ENCODE measurements at regions not wholly inside any gene's neighbourhood (a gene's known extent, or its start where the extent isn't known, plus 50 kb on each side); places are given as distances from the start of the nearest gene placed in this dataset.

DNA sequence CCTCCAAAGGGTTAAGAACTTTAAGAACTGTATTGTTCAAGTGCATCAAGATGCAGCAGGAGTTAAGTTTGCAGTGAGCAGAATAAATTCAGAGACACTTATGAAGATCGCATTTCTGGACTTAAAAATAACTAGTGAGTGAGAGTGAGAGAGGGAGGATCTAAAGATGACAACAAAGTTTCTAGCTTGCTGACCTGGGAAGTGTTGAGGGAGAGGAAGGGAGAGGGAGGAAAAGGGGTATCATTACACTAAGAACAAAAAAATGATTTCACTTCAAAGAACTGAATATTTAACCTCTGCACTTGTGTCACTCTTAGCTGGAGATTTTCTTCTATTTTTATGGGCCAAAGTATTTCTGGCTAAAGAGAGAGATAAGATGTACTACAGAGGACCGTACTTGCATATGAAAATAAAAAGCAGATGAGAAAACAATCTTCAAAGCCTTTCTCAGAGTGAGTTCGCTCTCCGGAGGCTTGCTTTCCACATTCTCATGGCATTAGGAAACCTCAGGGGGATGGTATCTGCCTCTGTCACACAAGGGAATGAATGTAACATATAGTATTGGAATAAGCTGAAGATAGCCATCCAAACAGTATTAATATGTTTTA, 91.4 kb upstream of the TJP1 start:
- DNase-seq, result no peak

DNA sequence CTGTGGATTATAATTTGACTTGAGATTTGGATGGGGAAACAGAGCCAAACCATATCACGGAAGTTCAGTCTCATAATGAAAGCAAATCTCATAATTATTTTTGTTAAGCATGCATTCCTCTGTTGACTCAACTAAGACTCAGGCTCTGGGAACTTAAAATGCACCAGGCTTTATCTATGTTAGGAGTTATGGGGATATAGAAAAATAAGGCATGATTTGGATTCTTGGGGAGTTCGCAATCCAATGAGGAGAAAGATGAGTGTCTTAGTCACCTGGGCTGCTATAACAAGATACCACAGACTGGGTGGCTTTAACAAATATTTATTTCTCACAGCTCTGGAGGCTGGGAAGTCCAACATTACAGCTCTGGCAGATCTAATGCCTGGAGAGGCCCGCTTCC, 89.4 kb upstream of the TJP1 start:
- DNase-seq, result no peak

DNA sequence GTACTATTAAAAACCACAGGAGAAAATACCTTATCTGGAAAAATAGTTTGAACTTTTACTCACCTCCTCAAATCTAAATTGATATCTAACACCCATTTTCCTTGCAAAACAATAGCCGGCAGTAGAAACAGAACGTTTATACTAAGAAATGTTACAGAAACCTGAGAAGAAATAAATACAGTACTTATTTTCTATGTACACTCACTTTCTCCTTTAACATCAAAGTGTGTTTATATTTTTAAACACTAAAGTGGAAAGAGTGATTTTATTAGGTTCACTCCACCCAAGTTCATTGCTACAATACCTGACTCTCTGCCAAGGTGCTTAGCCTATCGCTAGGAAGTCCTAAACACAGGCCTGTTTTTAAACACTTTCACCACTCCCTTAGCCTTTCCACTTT, 87.8 kb upstream of the TJP1 start:
- DNase-seq, result no peak

DNA sequence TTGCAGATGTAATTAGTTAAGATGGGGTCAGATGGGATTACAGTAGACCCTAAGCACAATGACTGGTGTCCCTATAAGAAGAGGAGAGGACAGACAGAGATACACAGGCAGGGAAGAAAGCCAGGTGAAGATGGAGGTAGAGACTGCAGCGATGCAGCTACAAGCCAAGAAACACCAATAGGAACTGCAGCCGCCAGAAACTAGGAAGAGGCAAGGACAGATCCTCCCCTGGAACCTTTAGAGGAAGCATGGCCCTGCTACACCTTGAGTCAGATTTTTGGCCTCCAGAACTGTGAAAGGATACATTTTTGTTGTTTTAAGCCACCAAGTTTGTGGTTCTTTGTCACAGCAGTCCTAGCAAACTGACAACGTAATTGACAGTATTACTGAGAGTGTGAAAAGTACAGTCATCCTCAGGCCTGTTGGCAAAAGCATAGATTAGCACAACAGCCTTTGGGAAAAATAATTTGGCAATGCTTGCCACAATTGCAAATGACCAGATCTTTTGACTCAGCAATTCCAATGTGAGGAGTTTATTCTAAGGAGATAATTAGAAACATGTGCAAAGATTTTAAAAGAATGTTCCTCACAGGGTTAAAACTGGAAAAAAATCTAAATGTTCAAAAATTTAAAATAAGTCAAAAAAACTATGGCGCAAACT, 82.6 kb upstream of the TJP1 start:
- no peak for DNase-seq

- no peak for DNase-seq
These were observed 81.7 kb upstream of the TJP1 start for GRCh38 chr15:29903785-29904464.

DNA sequence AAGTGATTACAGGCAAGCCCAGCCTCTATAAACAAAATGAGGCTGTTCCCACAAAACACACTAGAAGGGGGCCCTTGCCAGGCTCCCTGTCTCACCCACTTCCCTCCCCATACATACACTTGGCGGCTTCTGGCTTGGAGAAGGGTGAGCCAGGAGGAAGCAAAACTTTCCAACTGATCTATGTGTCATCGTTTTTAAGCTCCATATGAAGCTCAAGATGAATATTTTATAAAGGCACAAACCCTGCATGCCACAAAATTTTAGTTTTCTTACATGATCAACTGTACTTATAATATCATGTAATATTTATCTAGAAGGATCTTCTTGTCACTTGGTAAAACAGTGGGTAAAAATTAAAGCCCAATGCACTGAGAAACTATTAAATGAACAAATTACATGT, 80.8 kb upstream of the TJP1 start:
- DNase-seq, result no peak

DNA sequence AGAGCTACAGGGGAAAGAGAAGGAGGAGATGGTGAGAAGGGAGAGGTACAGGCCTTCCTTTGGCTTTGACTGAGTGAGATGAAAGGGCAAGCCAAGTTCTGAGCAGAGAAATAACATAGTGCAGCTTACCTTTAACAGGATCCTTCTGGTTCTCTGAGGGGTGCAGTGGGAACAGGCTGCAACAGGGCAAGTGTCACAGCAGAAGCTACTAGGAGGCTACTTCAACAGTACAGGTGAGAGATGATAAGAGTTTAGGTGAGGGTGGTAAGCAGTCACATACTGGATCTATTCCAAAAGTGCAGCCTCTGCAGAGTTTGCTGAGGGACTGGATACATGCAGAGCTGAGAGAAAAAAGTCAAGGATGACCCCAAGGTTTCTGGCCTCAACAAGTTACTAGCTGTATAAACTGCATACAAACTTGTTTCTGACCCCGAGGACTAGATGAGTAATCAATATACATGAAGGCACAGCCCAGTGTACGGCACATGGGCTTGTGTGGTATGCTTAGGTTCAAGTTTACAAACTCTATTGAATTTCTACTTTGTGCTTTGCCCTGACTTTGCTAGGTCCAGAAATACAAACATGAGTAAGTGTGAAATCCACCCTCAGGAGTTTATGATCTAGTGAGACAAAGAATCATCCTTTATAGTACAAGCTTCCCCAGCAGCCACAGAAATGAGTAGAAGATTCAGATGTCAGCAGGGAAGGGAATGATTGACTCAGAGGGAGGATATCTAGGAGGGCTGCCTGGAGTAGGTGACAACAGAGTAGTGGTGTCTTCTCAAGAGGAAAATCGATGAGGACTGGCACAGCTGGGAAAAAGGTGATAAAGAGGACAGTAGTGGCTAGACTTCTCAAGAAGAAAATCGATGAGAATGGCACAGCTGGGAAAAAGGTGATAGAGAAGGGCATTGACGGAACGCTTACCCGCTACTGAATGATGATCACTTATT, 78.2 kb upstream of the TJP1 start:
- no peak for DNase-seq

- DNase-seq, result no peak
These were observed 73.8 kb upstream of the TJP1 start for GRCh38 chr15:29896062-29896461.

DNA sequence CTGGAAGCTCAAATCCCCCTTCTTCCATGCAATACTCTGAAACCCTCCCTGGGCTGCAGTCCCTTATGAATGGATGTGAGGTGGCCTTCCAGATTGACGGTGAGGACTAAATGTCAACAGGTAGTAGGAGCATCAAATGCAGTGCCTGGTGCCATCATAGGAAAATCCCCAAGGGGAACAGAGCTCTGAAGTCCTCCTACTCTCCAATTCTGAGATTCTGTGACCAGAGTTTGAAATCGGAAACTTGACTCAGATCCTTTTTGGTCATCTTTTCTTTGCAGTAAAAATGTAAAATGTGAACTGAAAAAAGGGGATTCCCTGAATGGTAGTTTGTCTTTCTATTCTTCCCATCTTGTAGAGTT, 68.8 kb upstream of the TJP1 start:
- DNase-seq, result no peak

DNA sequence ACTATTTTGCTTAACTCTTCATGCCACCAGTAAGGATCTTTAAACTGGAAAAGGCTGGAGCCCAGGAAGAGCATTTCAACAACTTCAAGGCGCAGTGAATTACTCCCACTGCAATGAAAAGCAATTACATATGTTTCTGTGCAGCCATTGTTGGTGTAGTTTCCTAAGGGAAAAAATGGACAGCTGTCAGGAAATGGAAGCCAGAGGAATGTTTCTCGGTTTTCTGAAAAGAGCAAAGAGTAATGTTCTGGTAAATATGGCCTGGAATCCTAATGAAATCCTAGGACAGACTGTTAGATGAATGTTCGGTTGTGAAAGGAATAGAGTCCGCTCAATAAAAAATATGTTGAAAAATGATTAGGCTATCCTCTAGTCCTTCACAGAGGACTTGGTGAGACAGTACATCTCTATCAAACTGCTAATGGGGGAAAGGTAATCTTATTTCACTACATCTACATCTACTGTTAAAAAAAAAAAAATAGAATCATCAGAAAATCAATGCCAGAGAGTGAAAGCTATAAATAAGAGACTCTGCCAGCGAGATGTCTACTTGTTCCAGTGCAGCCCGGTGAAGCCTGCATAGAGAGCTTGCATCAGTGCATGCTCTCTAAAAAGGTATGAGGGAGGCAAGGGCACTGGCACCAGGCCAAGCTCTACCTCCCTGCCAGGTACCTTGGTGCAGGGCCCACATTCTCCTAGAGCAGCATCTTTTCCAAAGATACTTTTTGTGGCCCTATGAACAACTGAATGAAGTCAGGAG, 68.2 kb upstream of the TJP1 start:
- no peak for DNase-seq

GRCh38 chr15:29889542-29890329, 67.5 kb upstream of the TJP1 start:
- DNase-seq, result no peak

GRCh38 chr15:29888646-29889045, 66.4 kb upstream of the TJP1 start:
- no peak for DNase-seq

DNA sequence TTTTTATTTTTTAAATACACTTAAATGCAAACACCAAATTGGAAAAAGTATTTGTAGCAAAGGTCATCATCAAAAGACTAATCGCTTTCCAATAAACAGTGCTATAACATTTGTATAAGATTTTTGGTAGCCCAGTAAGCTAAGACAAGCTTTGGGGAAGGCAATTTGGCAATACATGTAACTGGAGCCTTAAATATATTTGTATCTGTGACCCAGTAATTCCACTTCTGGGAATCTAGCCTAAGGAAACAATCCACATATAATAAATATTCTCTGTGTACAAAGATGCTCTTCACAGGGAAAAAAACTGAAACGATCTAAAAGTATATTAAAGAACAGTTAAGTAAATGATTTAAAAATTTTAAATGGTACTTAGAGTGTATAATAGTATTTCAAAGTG, 65.5 kb upstream of the TJP1 start:
- DNase-seq, result no peak

- DNase-seq, result no peak
These were observed 62.9 kb upstream of the TJP1 start for GRCh38 chr15:29885183-29885582.

DNA sequence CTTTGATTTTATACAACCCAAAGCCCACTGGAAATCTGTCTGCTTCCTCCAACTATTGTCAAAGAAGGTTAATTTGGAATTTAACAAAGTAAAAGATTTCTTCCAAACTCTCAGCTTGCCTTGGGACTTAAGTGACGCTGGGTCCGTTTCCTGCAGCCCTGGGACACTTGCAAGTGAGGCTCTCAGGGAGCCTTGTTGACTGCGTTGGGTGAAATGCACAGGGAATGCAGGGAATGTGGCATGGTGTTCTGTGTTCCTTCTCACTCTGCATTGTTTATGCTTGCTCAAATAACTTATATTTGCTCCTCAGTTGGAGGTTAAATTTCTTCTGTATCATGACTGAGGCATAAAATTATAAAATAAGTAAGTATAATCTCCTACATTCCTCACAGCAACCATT, 60.9 kb upstream of the TJP1 start:
- DNase-seq, result no peak

DNA sequence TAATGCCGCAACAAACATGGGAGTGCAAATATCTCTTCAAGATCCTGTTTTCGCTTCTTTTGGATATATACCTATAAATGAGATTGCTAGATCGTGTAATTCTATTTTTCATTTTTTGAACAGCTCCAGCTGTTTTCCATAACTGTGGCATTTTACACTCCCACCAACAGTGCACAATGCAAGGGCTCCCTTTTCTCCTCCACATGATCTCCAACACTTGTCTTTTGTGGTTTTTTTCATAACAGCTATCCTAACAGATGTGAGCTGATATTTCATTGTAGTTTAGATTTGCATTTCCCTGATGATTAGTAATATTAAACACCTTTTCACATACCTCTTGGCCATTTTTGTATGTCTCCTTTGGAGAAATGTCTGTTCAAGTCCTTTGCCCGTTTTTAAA, 58.6 kb upstream of the TJP1 start:
- DNase-seq, result no peak

GRCh38 chr15:29880341-29880740, 58.1 kb upstream of the TJP1 start:
- no peak for DNase-seq

DNA sequence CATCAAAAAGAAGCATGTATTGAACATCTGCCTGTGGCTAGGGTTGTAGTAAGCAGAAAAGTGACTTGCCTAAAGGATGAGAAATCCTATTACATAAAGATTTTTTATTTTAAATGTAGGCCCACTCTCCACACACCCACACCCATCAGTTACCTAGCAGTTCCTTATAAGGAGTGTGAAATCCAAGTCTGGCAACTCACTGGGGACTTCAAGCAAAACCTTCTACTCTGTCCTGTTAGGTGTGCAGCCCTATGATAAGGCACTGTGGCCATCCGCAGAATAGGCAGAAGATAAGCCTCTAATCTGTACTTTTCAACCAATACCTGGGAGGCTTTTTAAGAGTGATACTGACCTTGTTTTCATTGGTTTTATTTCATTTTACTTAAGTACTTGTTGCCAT, 52.7 kb upstream of the TJP1 start:
- DNase-seq, result no peak

DNA sequence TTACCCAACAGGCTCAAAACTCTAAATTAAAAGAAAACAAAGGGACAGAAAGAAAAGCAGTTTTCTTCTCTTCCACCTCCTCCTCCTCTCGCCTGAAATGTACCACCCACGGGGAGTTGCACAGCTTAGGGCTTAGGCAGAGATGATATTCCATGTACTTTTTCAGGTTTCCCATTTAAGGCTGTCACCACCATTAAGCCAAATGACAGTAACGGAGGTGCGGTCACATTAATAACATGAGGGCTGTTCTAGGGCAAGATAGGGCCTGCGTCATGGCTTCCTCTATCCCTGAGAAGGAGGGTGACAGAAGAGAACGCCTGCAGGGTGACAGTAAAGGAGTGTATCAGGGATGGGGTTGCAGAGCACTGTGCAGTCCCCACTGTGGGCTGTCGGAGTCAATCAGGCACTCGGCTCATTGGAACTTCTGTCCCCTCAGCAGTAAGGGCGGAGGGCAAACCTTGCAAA, 51.7 kb upstream of the TJP1 start:
- no peak for DNase-seq

- DNase-seq, result no peak
These were observed 51.0 kb upstream of the TJP1 start for GRCh38 chr15:29873264-29873663.

- DNase-seq, result no peak
These were observed 50.4 kb upstream of the TJP1 start for GRCh38 chr15:29872716-29873115.

Data from stimulated activated CD8-positive, alpha-beta memory T cell treated with anti-CD3 and anti-CD28 coated beads, Interleukin-4, amount 100 ng/mL, for 48 hours (primary cell).